CD14-positive monocyte (primary cell): ENCODE measurements at regions not wholly inside any gene's neighbourhood (a gene's known extent, or its start where the extent isn't known, plus 50 kb on each side); places are given as distances from the start of the nearest gene placed in this dataset.

Experiments
- DNase-seq, 3 donors: peaks; one replicate each; pipeline ENCODE4 v3.0.0-alpha.2; 2011 to 2022
- H2AFZ ChIP-seq: 2 replicates; pipeline ENCODE4 v1.6.0; 2012; ENCODE audit warnings: mild to moderate bottlenecking, low read depth, low read length, inconsistent platforms; ENCODE audit not compliant: insufficient read depth, poor library complexity, severe bottlenecking
- H3K27ac ChIP-seq, 2 donors: 1 replicate in 1 of 2; 2 replicates in 1 of 2; pipeline ENCODE4 v1.5.1; 2012 to 2013; ENCODE audit warnings: low read length in 2 of 2, control low read depth in 1 of 2, inconsistent platforms in 1 of 2, low read depth in 1 of 2, mild to moderate bottlenecking in 1 of 2
- H3K27me3 ChIP-seq, 2 donors: one replicate each; pipeline versions ENCODE4 v1.6.0 to v1.6.1; 2011 to 2013; ENCODE audit warnings: low read length in 2 of 2; ENCODE audit not compliant: control insufficient read depth in 2 of 2, insufficient read depth in 2 of 2
- H3K36me3 ChIP-seq, 2 donors: replicated peaks in 1 of 2; 1 replicate in 1 of 2; 2 replicates in 1 of 2; pipeline versions ENCODE4 v1.5.1 to v1.6.1; 2012 to 2013; ENCODE audit warnings: low read length in 2 of 2, control low read depth in 1 of 2, inconsistent platforms in 1 of 2, mild to moderate bottlenecking in 1 of 2; ENCODE audit not compliant: insufficient read depth in 2 of 2, control insufficient read depth in 1 of 2
- H3K4me1 ChIP-seq, 2 donors: 1 replicate in 1 of 2; 2 replicates in 1 of 2; pipeline versions ENCODE4 v1.5.1 to v1.6.1; 2012 to 2013; ENCODE audit warnings: low read length in 2 of 2, control low read depth in 1 of 2, inconsistent platforms in 1 of 2, mild to moderate bottlenecking in 1 of 2, moderate library complexity in 1 of 2; ENCODE audit not compliant: insufficient read depth in 2 of 2, control insufficient read depth in 1 of 2
- H3K4me2 ChIP-seq: replicated peaks from 2 replicates; pipeline ENCODE3; 2012; ENCODE audit warnings: low read length, moderate library complexity, mild to moderate bottlenecking; ENCODE audit not compliant: poor library complexity, severe bottlenecking; ENCODE audit errors: extremely low read depth
- H3K4me3 ChIP-seq, 3 experiments: fragments of 200-600 bp in 1 of 3; sonication (generic) in 1 of 3; replicated peaks in 1 of 3; 1 replicate in 2 of 3; 2 replicates in 1 of 3; pipeline ENCODE4 v1.5.1; 2011 to 2013; ENCODE audit warnings: low read length in 3 of 3, mild to moderate bottlenecking in 3 of 3, control low read depth in 2 of 3, low read depth in 2 of 3, inconsistent platforms in 1 of 3, moderate library complexity in 1 of 3
- H3K79me2 ChIP-seq: 2 replicates; pipeline ENCODE4 v1.6.0; 2012; ENCODE audit warnings: mild to moderate bottlenecking, control low read depth, inconsistent platforms, low read length, moderate library complexity; ENCODE audit not compliant: insufficient read depth
- H3K9ac ChIP-seq: 2 replicates; pipeline ENCODE4 v1.6.0; 2017; ENCODE audit warnings: low read length, mild to moderate bottlenecking; ENCODE audit not compliant: insufficient read depth, poor library complexity, severe bottlenecking
- H3K9me3 ChIP-seq, 2 donors: replicated peaks in 1 of 2; 1 replicate in 1 of 2; 2 replicates in 1 of 2; pipeline versions ENCODE4 v1.5.1 to v1.6.1; 2012 to 2013; ENCODE audit warnings: low read length in 2 of 2, control low read depth in 1 of 2; ENCODE audit not compliant: control insufficient read depth in 1 of 2, insufficient read depth in 1 of 2
- H4K20me1 ChIP-seq: 2 replicates; pipeline ENCODE4 v1.6.0; 2012; ENCODE audit warnings: mild to moderate bottlenecking, low read length, control low read depth, moderate library complexity; ENCODE audit not compliant: insufficient read depth
- H3K27ac Mint-ChIP-seq, 7 donors: one replicate each; pipeline ENCODE4 v1.8.0; 2020; ENCODE audit warnings: mild to moderate bottlenecking in 7 of 7, mixed read lengths in 7 of 7, moderate library complexity in 6 of 7, inconsistent platforms in 2 of 7
- H3K27me3 Mint-ChIP-seq, 3 donors: one replicate each; pipeline ENCODE4 v1.8.0; 2021 to 2022; ENCODE audit warnings: low read depth in 3 of 3, mild to moderate bottlenecking in 3 of 3, mixed read lengths in 3 of 3, moderate library complexity in 3 of 3, inconsistent platforms in 1 of 3
- H3K36me3 Mint-ChIP-seq, 2 donors: one replicate each; pipeline ENCODE4 v1.8.0; 2020; ENCODE audit warnings: mixed read lengths in 2 of 2, inconsistent platforms in 1 of 2, mild to moderate bottlenecking in 1 of 2
- H3K4me1 Mint-ChIP-seq: one replicate; pipeline ENCODE4 v1.8.0; 2020; ENCODE audit warnings: mild to moderate bottlenecking, mixed read lengths
- H3K4me3 Mint-ChIP-seq, 2 donors: one replicate each; pipeline ENCODE4 v1.8.0; 2020; ENCODE audit warnings: mild to moderate bottlenecking in 2 of 2, mixed read lengths in 2 of 2, moderate library complexity in 1 of 2
- H3K9me3 Mint-ChIP-seq, 7 donors: one replicate each; pipeline ENCODE4 v1.8.0; 2020 to 2022; ENCODE audit warnings: mixed read lengths in 7 of 7, mild to moderate bottlenecking in 6 of 7, moderate library complexity in 6 of 7, inconsistent platforms in 2 of 7
- WGBS: methylation state at CpG from one replicate; pipeline ENCODE4 v1.1.5; 2013; ENCODE audit warnings: missing lambda C conversion rate; ENCODE audit not compliant: insufficient coverage; 5-methylcytosine and 5-hydroxymethylcytosine counted together
- intact Hi-C, 2 donors: fragments of 100-400 bp; cut with micrococcal nuclease; formaldehyde crosslinking; loops; one replicate each; pipeline versions ENCODE4 v1.15.0 to v1.15.1; 2023
- TF ChIP-seq, protein P1 (sequence below): fragments of 200-600 bp; IDR thresholded peaks from one replicate; pipeline ENCODE4 v1.8.0; 2022; ENCODE audit warnings: antibody characterized with exemption, mild to moderate bottlenecking

DNA sequence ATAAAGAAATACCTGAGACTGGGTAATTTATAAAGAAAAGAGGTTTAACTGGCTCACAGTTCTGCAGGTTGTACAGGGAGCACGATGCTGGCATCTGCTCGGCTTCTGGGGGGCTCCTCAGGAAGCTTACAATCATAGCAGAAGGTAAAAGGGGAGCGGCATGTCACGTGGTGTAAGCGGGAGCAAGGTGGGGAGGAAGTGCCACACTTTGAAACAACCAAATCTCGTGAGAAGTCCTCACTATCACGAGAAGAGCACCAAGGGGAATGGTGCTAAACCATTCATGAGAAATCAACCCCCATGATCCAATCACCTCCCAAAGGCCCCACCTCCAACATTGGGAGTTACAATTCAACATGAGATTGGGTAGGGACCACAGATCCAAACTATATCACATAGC, 67.7 kb downstream of the AKR1B1 start:
- Histone ChIP-seq H3K27me3 (no peaks in the 10 kb centered on the region), H3K4me3 (no peak overlapping the region), H3K9me3 (peaks cover 0 to 3% of the 10 kb centered on the region in 2 donors), H3K79me2 (no peaks in the 10 kb centered on the region), H3K9ac (no peak overlapping the region), H3K36me3 (no peaks in the 10 kb centered on the region), H3K4me1 (no peaks in the 10 kb centered on the region), H2AFZ (no peak overlapping the region), H3K4me2 (no peak overlapping the region), H3K27ac (no peak overlapping the region), H4K20me1 (no peaks in the 10 kb centered on the region)
- H3K36me3 Mint-ChIP-seq: no peaks in the 10 kb centered on the region
- H3K4me3 Mint-ChIP-seq: no peak overlapping the region
- intact Hi-C loops: no loop called here
- H3K9me3 Mint-ChIP-seq: peaks cover 0 to 7% (median 2%) of the 10 kb centered on the region in 7 donors
- no CpG with 5 or more reads among the region's 7 CpGs for WGBS
- TF ChIP-seq, protein P1, sequence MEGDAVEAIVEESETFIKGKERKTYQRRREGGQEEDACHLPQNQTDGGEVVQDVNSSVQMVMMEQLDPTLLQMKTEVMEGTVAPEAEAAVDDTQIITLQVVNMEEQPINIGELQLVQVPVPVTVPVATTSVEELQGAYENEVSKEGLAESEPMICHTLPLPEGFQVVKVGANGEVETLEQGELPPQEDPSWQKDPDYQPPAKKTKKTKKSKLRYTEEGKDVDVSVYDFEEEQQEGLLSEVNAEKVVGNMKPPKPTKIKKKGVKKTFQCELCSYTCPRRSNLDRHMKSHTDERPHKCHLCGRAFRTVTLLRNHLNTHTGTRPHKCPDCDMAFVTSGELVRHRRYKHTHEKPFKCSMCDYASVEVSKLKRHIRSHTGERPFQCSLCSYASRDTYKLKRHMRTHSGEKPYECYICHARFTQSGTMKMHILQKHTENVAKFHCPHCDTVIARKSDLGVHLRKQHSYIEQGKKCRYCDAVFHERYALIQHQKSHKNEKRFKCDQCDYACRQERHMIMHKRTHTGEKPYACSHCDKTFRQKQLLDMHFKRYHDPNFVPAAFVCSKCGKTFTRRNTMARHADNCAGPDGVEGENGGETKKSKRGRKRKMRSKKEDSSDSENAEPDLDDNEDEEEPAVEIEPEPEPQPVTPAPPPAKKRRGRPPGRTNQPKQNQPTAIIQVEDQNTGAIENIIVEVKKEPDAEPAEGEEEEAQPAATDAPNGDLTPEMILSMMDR: no peak
- DNase-seq: no peak
- no peaks in the 10 kb centered on the region for H3K4me1 Mint-ChIP-seq
- H3K27ac Mint-ChIP-seq: no peak overlapping the region
- peaks cover 0 to 1% (median under 1%) of the 10 kb centered on the region in 3 donors for H3K27me3 Mint-ChIP-seq

DNA sequence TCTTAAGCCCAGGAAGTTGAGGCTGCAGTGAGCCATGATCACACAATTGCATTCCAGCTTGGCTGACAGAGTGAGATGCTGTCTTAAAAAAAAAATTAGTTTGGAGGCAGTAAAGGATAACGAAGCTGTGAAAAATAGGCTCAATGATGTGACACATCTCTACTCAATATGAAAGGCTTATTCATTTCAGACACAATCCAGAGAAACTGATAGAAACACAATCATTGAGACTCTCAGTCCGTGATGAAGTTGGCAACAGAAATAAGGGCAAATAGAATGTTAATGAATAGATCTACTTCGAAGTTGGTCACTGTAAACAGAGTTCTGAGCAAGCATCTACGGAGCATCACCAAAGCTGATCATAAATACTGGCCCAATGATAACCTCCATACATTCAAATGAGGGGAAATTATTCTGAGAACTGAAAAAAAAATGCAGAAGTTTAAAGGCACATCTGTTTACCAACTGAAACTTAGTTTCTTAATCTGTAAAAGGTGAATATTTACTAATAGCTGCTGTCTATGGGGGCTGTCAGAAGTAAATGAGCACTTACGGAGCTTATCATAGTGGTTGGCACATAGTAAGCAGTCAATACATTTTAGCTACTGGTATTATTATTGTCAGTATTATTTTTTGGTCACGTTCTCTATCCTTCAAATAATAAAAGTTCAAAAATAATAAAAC, 70.4 kb downstream of the AKR1B1 start:
- H3K36me3 ChIP-seq: no peaks in the 10 kb centered on the region
- DNase-seq: no peak
- no peak overlapping the region for H3K9ac ChIP-seq
- H3K27ac ChIP-seq: no peak overlapping the region
- peaks cover 0 to 4% of the 10 kb centered on the region in 2 donors for H3K9me3 ChIP-seq
- Mint-ChIP-seq H3K27ac (no peak overlapping the region), H3K4me1 (no peaks in the 10 kb centered on the region), H3K9me3 (peaks cover 0 to 13% (median 5%) of the 10 kb centered on the region in 7 donors), H3K36me3 (no peaks in the 10 kb centered on the region), H3K27me3 (peaks cover 0 to 1% (median 0%) of the 10 kb centered on the region in 3 donors), H3K4me3 (no peak overlapping the region)
- H3K27me3 ChIP-seq: no peaks in the 10 kb centered on the region
- no CpG with 5 or more reads among the region's 6 CpGs for WGBS
- H3K4me1 ChIP-seq: no peaks in the 10 kb centered on the region
- H3K79me2 ChIP-seq: no peaks in the 10 kb centered on the region
- TF ChIP-seq, protein P1: no peak
- intact Hi-C loops: no loop called here
- no peaks in the 10 kb centered on the region for H4K20me1 ChIP-seq
- no peak overlapping the region for H3K4me3 ChIP-seq
- no peak overlapping the region for H3K4me2 ChIP-seq
- no peak overlapping the region for H2AFZ ChIP-seq
